SK-N-SH treated with all-trans-retinoic acid at 6 μM for 48 hours (cell line): ENCODE measurements at regions not wholly inside any gene's neighbourhood (a gene's known extent, or its start where the extent isn't known, plus 50 kb on each side); places are given as distances from the start of the nearest gene placed in this dataset.
A peak's percentile ranks its signal among the peaks of the same experiment; 100 is the strongest.

Experiments
- ATAC-seq: fragments of 200-7000 bp; cut with Tn5 transposase; 3 replicates; pipeline ENCODE4 v1.9.1; 2020; ENCODE audit warnings: mild to moderate bottlenecking, moderate library complexity
- ARNTL ChIP-seq: fragments of 450-650 bp; formaldehyde crosslinking; IDR thresholded peaks from 2 replicates; pipeline ENCODE4 v1.5.0; 2020; ENCODE audit warnings: low read depth, mild to moderate bottlenecking, moderate library complexity, borderline replicate concordance
- BACH2 ChIP-seq: fragments of 250-450 bp; sonication (Bioruptor Pico); IDR thresholded peaks from 2 replicates; pipeline ENCODE4 v1.9.0; 2021; ENCODE audit warnings: mild to moderate bottlenecking, borderline replicate concordance
- CSDC2 ChIP-seq: fragments of 250-450 bp; sonication (Bioruptor Pico); IDR thresholded peaks from 2 replicates; pipeline ENCODE4 v1.5.0; 2020; ENCODE audit warnings: mild to moderate bottlenecking, moderate library complexity
- ESRRG ChIP-seq: fragments of 250-450 bp; sonication (Bioruptor Pico); IDR thresholded peaks from 2 replicates; pipeline ENCODE4 v1.6.1; 2021; ENCODE audit warnings: mild to moderate bottlenecking
- GLIS3 ChIP-seq: fragments of 250-450 bp; sonication (Bioruptor Pico); IDR thresholded peaks from 2 replicates; pipeline ENCODE4 v1.5.0; 2020; ENCODE audit warnings: mild to moderate bottlenecking, moderate library complexity
- ISL1 ChIP-seq: fragments of 250-450 bp; sonication (Bioruptor Pico); IDR thresholded peaks from 2 replicates; pipeline ENCODE4 v2.1.2; 2022; ENCODE audit warnings: mild to moderate bottlenecking, moderate library complexity
- OSR1 ChIP-seq: fragments of 250-450 bp; sonication (Bioruptor Pico); IDR thresholded peaks from 2 replicates; pipeline ENCODE4 v1.8.0; 2022; ENCODE audit warnings: moderate library complexity, mild to moderate bottlenecking, inconsistent platforms
- PPARA ChIP-seq: fragments of 250-450 bp; sonication (Bioruptor Pico); IDR thresholded peaks from 2 replicates; pipeline ENCODE4 v1.5.0; 2020; ENCODE audit warnings: mild to moderate bottlenecking, borderline replicate concordance
- SNAI2 ChIP-seq: fragments of 250-450 bp; sonication (Bioruptor Pico); IDR thresholded peaks from 2 replicates; pipeline ENCODE4 v1.5.0; 2020; ENCODE audit warnings: mild to moderate bottlenecking, moderate library complexity
- TCF4 ChIP-seq: fragments of 250-450 bp; sonication (Bioruptor Pico); IDR thresholded peaks from 2 replicates; pipeline ENCODE4 v1.8.0; 2021; ENCODE audit warnings: mild to moderate bottlenecking, moderate library complexity, borderline replicate concordance
- TOX ChIP-seq: fragments of 250-450 bp; sonication (Bioruptor Pico); IDR thresholded peaks from 2 replicates; pipeline ENCODE4 v1.8.0; 2021; ENCODE audit warnings: mild to moderate bottlenecking, moderate library complexity, borderline replicate concordance
- ZC3H10 ChIP-seq: fragments of 250-450 bp; sonication (Bioruptor Pico); IDR thresholded peaks from 2 replicates; pipeline ENCODE4 v1.5.1; 2021; ENCODE audit warnings: mild to moderate bottlenecking, moderate library complexity
- ZFP3 ChIP-seq: fragments of 250-450 bp; sonication (Bioruptor Pico); IDR thresholded peaks from 2 replicates; pipeline ENCODE4 v1.5.0; 2020; ENCODE audit warnings: mild to moderate bottlenecking, moderate library complexity
- ZNF565 ChIP-seq: fragments of 450-650 bp; formaldehyde crosslinking; conservative IDR thresholded peaks from 2 replicates; pipeline ENCODE4 v1.5.0; 2020; ENCODE audit warnings: low read depth, mild to moderate bottlenecking, moderate library complexity
- ZNF8 ChIP-seq: fragments of 450-650 bp; formaldehyde crosslinking; IDR thresholded peaks from 2 replicates; pipeline ENCODE4 v1.5.0; 2020; ENCODE audit warnings: mild to moderate bottlenecking, moderate library complexity
- TF ChIP-seq, protein P1 (sequence below): fragments of 250-450 bp; sonication (Bioruptor Pico); IDR thresholded peaks from 2 replicates; pipeline ENCODE4 v1.8.0; 2021; ENCODE audit warnings: low read depth, mild to moderate bottlenecking, moderate library complexity, borderline replicate concordance
- TF ChIP-seq, protein P2 (sequence below): fragments of 250-450 bp; sonication (Bioruptor Pico); IDR thresholded peaks from 2 replicates; pipeline ENCODE4 v1.8.0; 2020; ENCODE audit warnings: mild to moderate bottlenecking, moderate library complexity, borderline replicate concordance
- TF ChIP-seq, protein P3 (sequence below): fragments of 250-450 bp; sonication (Bioruptor Pico); IDR thresholded peaks from 2 replicates; pipeline ENCODE4 v1.5.1; 2021; ENCODE audit warnings: mild to moderate bottlenecking, moderate library complexity
- TF ChIP-seq, protein P4 (sequence below): fragments of 250-450 bp; sonication (Bioruptor Pico); IDR thresholded peaks from 2 replicates; pipeline ENCODE4 v1.5.1; 2020; ENCODE audit warnings: low read depth, mild to moderate bottlenecking, moderate library complexity
- TF ChIP-seq, protein P5 (sequence below): fragments of 250-450 bp; sonication (Bioruptor Pico); IDR thresholded peaks from 2 replicates; pipeline ENCODE4 v1.5.0; 2020; ENCODE audit warnings: mild to moderate bottlenecking, moderate library complexity

DNA sequence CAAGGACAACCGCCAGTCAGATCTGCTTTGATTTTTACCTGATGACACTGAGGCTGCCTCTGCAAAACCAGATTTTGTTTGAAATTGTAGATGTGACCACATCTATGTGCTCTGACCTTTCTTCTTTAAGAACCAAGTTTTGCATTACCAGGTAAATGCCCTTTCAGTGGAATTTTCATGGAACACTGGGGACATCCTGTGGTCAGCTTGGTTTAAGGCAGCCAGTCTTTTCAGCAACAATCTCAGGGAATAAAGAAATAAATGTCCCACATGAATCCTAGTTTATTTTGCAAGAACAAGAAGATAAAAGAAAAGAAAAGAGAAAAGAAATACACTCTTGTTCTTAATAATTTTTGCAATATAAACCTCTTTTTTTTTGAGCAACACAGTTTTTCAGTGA, 90.6 kb downstream of the POU3F3 start:
- ATAC-seq: 0 out of 3 replicates have a peak, but pooled peaks have one; percentile 33
- no peak for TF ChIP-seq ZNF8 (CRISPR knock-in tag)
- TF ChIP-seq PPARA (CRISPR knock-in tag): no peak
- TF ChIP-seq, protein P1, sequence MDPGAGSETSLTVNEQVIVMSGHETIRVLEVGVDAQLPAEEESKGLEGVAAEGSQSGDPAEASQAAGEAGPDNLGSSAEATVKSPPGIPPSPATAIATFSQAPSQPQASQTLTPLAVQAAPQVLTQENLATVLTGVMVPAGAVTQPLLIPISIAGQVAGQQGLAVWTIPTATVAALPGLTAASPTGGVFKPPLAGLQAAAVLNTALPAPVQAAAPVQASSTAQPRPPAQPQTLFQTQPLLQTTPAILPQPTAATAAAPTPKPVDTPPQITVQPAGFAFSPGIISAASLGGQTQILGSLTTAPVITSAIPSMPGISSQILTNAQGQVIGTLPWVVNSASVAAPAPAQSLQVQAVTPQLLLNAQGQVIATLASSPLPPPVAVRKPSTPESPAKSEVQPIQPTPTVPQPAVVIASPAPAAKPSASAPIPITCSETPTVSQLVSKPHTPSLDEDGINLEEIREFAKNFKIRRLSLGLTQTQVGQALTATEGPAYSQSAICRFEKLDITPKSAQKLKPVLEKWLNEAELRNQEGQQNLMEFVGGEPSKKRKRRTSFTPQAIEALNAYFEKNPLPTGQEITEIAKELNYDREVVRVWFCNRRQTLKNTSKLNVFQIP: no peak
- TF ChIP-seq, protein P2, sequence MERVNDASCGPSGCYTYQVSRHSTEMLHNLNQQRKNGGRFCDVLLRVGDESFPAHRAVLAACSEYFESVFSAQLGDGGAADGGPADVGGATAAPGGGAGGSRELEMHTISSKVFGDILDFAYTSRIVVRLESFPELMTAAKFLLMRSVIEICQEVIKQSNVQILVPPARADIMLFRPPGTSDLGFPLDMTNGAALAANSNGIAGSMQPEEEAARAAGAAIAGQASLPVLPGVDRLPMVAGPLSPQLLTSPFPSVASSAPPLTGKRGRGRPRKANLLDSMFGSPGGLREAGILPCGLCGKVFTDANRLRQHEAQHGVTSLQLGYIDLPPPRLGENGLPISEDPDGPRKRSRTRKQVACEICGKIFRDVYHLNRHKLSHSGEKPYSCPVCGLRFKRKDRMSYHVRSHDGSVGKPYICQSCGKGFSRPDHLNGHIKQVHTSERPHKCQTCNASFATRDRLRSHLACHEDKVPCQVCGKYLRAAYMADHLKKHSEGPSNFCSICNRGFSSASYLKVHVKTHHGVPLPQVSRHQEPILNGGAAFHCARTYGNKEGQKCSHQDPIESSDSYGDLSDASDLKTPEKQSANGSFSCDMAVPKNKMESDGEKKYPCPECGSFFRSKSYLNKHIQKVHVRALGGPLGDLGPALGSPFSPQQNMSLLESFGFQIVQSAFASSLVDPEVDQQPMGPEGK (CRISPR knock-in tag): no peak
- TF ChIP-seq SNAI2 (CRISPR knock-in tag): no peak
- no peak for TF ChIP-seq ZFP3 (CRISPR knock-in tag)
- TF ChIP-seq ISL1 (CRISPR knock-in tag): no peak
- TF ChIP-seq, protein P3, sequence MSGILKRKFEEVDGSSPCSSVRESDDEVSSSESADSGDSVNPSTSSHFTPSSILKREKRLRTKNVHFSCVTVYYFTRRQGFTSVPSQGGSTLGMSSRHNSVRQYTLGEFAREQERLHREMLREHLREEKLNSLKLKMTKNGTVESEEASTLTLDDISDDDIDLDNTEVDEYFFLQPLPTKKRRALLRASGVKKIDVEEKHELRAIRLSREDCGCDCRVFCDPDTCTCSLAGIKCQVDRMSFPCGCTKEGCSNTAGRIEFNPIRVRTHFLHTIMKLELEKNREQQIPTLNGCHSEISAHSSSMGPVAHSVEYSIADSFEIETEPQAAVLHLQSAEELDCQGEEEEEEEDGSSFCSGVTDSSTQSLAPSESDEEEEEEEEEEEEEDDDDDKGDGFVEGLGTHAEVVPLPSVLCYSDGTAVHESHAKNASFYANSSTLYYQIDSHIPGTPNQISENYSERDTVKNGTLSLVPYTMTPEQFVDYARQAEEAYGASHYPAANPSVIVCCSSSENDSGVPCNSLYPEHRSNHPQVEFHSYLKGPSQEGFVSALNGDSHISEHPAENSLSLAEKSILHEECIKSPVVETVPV (CRISPR knock-in tag): no peak
- TF ChIP-seq GLIS3 (CRISPR knock-in tag): no peak
- no peak for TF ChIP-seq ZNF565 (CRISPR knock-in tag)
- TF ChIP-seq CSDC2: no peak
- no peak for TF ChIP-seq OSR1 (CRISPR knock-in tag)
- TF ChIP-seq, protein P4, sequence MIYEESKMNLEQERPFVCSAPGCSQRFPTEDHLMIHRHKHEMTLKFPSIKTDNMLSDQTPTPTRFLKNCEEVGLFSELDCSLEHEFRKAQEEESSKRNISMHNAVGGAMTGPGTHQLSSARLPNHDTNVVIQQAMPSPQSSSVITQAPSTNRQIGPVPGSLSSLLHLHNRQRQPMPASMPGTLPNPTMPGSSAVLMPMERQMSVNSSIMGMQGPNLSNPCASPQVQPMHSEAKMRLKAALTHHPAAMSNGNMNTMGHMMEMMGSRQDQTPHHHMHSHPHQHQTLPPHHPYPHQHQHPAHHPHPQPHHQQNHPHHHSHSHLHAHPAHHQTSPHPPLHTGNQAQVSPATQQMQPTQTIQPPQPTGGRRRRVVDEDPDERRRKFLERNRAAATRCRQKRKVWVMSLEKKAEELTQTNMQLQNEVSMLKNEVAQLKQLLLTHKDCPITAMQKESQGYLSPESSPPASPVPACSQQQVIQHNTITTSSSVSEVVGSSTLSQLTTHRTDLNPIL (CRISPR knock-in tag): no peak
- TF ChIP-seq ARNTL (CRISPR knock-in tag): no peak

DNA sequence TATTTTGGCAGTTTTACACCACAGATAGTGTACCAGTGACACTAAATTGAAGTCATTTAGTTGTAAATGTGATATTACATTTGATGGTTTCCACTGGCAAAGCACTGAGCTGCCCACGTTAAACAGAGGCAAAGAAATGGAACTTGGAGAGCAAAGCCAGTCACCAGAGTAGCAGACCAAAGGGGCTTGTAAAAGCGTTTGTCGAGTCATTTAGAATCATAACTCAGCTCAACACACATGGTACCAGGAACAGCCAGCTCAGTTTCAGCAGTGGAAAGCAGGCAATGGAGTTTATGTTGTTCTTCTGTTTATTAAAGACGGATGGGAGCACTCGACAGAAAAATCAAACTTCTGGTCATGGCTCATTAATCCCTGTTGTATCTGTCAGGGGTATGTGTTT, 91.2 kb downstream of the POU3F3 start:
- no peak for ATAC-seq

More for the DNA sequence above, 91.2 kb downstream of the POU3F3 start:
- TF ChIP-seq, protein P5, sequence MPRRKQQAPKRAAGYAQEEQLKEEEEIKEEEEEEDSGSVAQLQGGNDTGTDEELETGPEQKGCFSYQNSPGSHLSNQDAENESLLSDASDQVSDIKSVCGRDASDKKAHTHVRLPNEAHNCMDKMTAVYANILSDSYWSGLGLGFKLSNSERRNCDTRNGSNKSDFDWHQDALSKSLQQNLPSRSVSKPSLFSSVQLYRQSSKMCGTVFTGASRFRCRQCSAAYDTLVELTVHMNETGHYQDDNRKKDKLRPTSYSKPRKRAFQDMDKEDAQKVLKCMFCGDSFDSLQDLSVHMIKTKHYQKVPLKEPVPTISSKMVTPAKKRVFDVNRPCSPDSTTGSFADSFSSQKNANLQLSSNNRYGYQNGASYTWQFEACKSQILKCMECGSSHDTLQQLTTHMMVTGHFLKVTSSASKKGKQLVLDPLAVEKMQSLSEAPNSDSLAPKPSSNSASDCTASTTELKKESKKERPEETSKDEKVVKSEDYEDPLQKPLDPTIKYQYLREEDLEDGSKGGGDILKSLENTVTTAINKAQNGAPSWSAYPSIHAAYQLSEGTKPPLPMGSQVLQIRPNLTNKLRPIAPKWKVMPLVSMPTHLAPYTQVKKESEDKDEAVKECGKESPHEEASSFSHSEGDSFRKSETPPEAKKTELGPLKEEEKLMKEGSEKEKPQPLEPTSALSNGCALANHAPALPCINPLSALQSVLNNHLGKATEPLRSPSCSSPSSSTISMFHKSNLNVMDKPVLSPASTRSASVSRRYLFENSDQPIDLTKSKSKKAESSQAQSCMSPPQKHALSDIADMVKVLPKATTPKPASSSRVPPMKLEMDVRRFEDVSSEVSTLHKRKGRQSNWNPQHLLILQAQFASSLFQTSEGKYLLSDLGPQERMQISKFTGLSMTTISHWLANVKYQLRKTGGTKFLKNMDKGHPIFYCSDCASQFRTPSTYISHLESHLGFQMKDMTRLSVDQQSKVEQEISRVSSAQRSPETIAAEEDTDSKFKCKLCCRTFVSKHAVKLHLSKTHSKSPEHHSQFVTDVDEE (CRISPR knock-in tag): no peak
- TF ChIP-seq ZNF565 (CRISPR knock-in tag) (no peak), ZC3H10 (CRISPR knock-in tag) (no peak), GLIS3 (CRISPR knock-in tag) (no peak), ESRRG (CRISPR knock-in tag) (no peak), ARNTL (CRISPR knock-in tag) (no peak), TOX (no peak), CSDC2 (no peak), BACH2 (no peak), ISL1 (CRISPR knock-in tag) (no peak), TCF4 (CRISPR knock-in tag) (no peak)
- TF ChIP-seq, protein P3 (CRISPR knock-in tag): no peak
- TF ChIP-seq, protein P1: no peak
- TF ChIP-seq, protein P2 (CRISPR knock-in tag): no peak
- TF ChIP-seq, all 23 proteins: peak for 0
